ENCODE measurements at regions not wholly inside any gene's neighbourhood (a gene's known extent, or its start where the extent isn't known, plus 50 kb on each side); places are given as distances from the start of the nearest gene placed in this dataset.
"Not testable (repeated sequence)": the region's sequence is repeated elsewhere in the genome, so short reads cannot be mapped to it uniquely, and the experiment has no call there.

- H2AFZ ChIP-seq (ENCODE audit: low read depth, low read length); H3K27me3 ChIP-seq (ENCODE audit: insufficient read depth, low read depth, low read length); H3K9me2 ChIP-seq (ENCODE audit: insufficient read depth, low read length); H3F3A ChIP-seq (ENCODE audit: insufficient read depth, low read length, poor library complexity, severe bottlenecking); H3K9me3 ChIP-seq (ENCODE audit: low read length); H3K4me3 ChIP-seq (ENCODE audit: low read length); H3K27ac ChIP-seq (ENCODE audit: low read length); H3K36me3 ChIP-seq (ENCODE audit: insufficient read depth, low read length); H4K20me1 ChIP-seq (ENCODE audit: insufficient read depth); H3K4me2 ChIP-seq (ENCODE audit: low read length); H3K9ac ChIP-seq (ENCODE audit: low read length); H3K79me2 ChIP-seq (replicated peaks; ENCODE audit: insufficient read depth, low read length): not testable (repeated sequence)
Measured at GRCh38 chr4:52157071-52157470, 106.0 kb downstream of the SPATA18 start.

GRCh38 chr4:52157641-52158316, 106.7 kb downstream of the SPATA18 start:
- H3K4me2 ChIP-seq (ENCODE audit: low read length), result no peak overlapping the region
- no peak overlapping the region for H2AFZ ChIP-seq (ENCODE audit: low read depth, low read length)
- H3K27ac ChIP-seq (ENCODE audit: low read length), result no peak overlapping the region

More at GRCh38 chr4:52157641-52158316, 106.7 kb downstream of the SPATA18 start:
- no peaks in the 10 kb centered on the region for H3K27me3 ChIP-seq (ENCODE audit: insufficient read depth, low read depth, low read length)
- H3F3A ChIP-seq (ENCODE audit: insufficient read depth, low read length, poor library complexity, severe bottlenecking), result no peaks in the 10 kb centered on the region
- no peaks in the 10 kb centered on the region for H3K9me3 ChIP-seq (ENCODE audit: low read length)
- no peak overlapping the region for H3K4me3 ChIP-seq (ENCODE audit: low read length)
- H3K9me2 ChIP-seq (ENCODE audit: insufficient read depth, low read length), result no peaks in the 10 kb centered on the region
- no peak overlapping the region for H3K9ac ChIP-seq (ENCODE audit: low read length)
- no peaks in the 10 kb centered on the region for H3K36me3 ChIP-seq (ENCODE audit: insufficient read depth, low read length)
- no peaks in the 10 kb centered on the region for H3K79me2 ChIP-seq (replicated peaks; ENCODE audit: insufficient read depth, low read length)
- no peaks in the 10 kb centered on the region for H4K20me1 ChIP-seq (ENCODE audit: insufficient read depth)
- no peak for TF ChIP-seq REST (IDR thresholded peaks at IDR 0.05; ENCODE audit: borderline replicate concordance)
- no peak for TF ChIP-seq CTCF (IDR thresholded peaks at IDR 0.05; ENCODE audit: poor library complexity, severe bottlenecking)
- TF ChIP-seq RAD21 (conservative IDR thresholded peaks at IDR 0.05), result no peak
- no peak for TF ChIP-seq SMC3 (conservative IDR thresholded peaks at IDR 0.05; ENCODE audit: poor library complexity)

All from neural cell (in vitro differentiated cells).